HCT116 (cell line): ENCODE measurements at regions not wholly inside any gene's neighbourhood (a gene's known extent, or its start where the extent isn't known, plus 50 kb on each side); places are given as distances from the start of the nearest gene placed in this dataset.

Experiments
- ATAC-seq: fragments of 200-7000 bp; cut with Tn5 transposase; 2 replicates; pipeline ENCODE4 v1.9.1; 2020; ENCODE audit warnings: mild to moderate bottlenecking, moderate library complexity
- BruUV-seq: library from RNA; stranded (reverse); fragments of 400-500 nt; replicated peaks from 2 replicates; lab custom pipeline; 2021; lab: Mats Ljungman, UMichigan
- CTCF ChIA-PET: fragments of 300-600 bp; sonication (Branson Sonifier 250); formaldehyde crosslinking; loops from one replicate; lab custom pipeline; 2021; ENCODE audit warnings: antibody characterized with exemption; lab: Charles Lee
- POLR2A ChIA-PET: fragments of 300-600, 350-600 bp; sonication (Branson Sonifier 250); formaldehyde crosslinking; loops from one replicate; lab custom pipeline; 2021; ENCODE audit warnings: antibody characterized with exemption; lab: Charles Lee
- RAD21 ChIA-PET, 2 experiments: fragments of 300-600 bp; sonication (Branson Sonifier 250); formaldehyde crosslinking; loops; one replicate each; lab custom pipeline; 2023; ENCODE audit warnings: low total read pairs in 2 of 2; ENCODE audit not compliant: uncharacterized antibody in 2 of 2, unreplicated experiment in 2 of 2, low non-redundant PET in 1 of 2; lab: Charles Lee
- DNase-seq: peaks from one replicate; pipeline ENCODE4 v3.0.0-alpha.2; 2010; ENCODE audit warnings: low read depth, low spot score
- H2AFZ ChIP-seq: fragments of 200-600 bp; shearing (Covaris generic), sonication (generic); 2 replicates; pipeline ENCODE4 v1.6.1; 2017; ENCODE audit warnings: low read depth, mixed run types, mixed read lengths, antibody characterized with exemption, low read length; ENCODE audit not compliant: poor library complexity, severe bottlenecking
- H3K27ac ChIP-seq: 2 replicates; pipeline ENCODE4 v1.5.1; 2012; ENCODE audit warnings: low read depth, low read length
- H3K27me3 ChIP-seq: fragments of 200-600 bp; sonication (generic); 2 replicates; pipeline ENCODE4 v1.6.1; 2016; ENCODE audit warnings: mixed run types, low read length, mixed read lengths; ENCODE audit not compliant: insufficient read depth
- H3K36me3 ChIP-seq, 2 experiments: fragments of 200-500 bp in 1 of 2; fragments of 200-600 bp in 1 of 2; sonication (Bioruptor generic) in 1 of 2; sonication (generic) in 1 of 2; 2 replicates each; pipeline versions ENCODE4 v1.5.1 to v1.6.1; 2014 to 2016; ENCODE audit warnings: low read length in 2 of 2, inconsistent platforms in 1 of 2, mixed read lengths in 1 of 2, mixed run types in 1 of 2; ENCODE audit not compliant: insufficient read depth in 2 of 2, control insufficient read depth in 1 of 2
- H3K4me1 ChIP-seq, 2 experiments: fragments of 200-600 bp in 1 of 2; sonication (generic) in 1 of 2; 2 replicates each; pipeline versions ENCODE4 v1.5.1 to v1.6.1; 2012 to 2017; ENCODE audit warnings: low read length in 2 of 2, inconsistent platforms in 1 of 2, mild to moderate bottlenecking in 1 of 2, mixed read lengths in 1 of 2, mixed run types in 1 of 2, moderate library complexity in 1 of 2; ENCODE audit not compliant: insufficient read depth in 2 of 2, control insufficient read depth in 1 of 2
- H3K4me2 ChIP-seq: fragments of 200-600 bp; sonication (generic); 2 replicates; pipeline ENCODE4 v1.6.1; 2017; ENCODE audit warnings: mixed run types, low read length, mixed read lengths
- H3K4me3 ChIP-seq, 2 experiments: fragments of 200-600 bp in 1 of 2; sonication (generic) in 1 of 2; replicated peaks in 1 of 2; 2 replicates each; pipeline ENCODE4 v1.5.1; 2011 to 2016; ENCODE audit warnings: low read length in 2 of 2, control low read depth in 1 of 2, low read depth in 1 of 2, mild to moderate bottlenecking in 1 of 2, mixed read lengths in 1 of 2, mixed run types in 1 of 2
- H3K79me2 ChIP-seq: fragments of 200-600 bp; sonication (generic); 2 replicates; pipeline ENCODE4 v1.6.1; 2017; ENCODE audit warnings: mild to moderate bottlenecking, mixed run types, low read length, moderate library complexity, mixed read lengths; ENCODE audit not compliant: insufficient read depth
- H3K9ac ChIP-seq: fragments of 200-600 bp; sonication (generic); 2 replicates; pipeline ENCODE4 v1.6.1; 2016; ENCODE audit warnings: low read length, mixed read lengths
- H3K9me2 ChIP-seq: fragments of 200-600 bp; sonication (generic), shearing (Covaris generic); 2 replicates; pipeline ENCODE4 v1.6.1; 2017; ENCODE audit warnings: mixed run types, mild to moderate bottlenecking, moderate library complexity; ENCODE audit not compliant: insufficient read depth
- H3K9me3 ChIP-seq, 2 experiments: fragments of 200-500 bp in 1 of 2; fragments of 200-600 bp in 1 of 2; sonication (Bioruptor generic) in 1 of 2; sonication (generic) in 1 of 2; 2 replicates each; pipeline ENCODE4 v1.6.1; 2014 to 2017; ENCODE audit warnings: low read length in 2 of 2, mixed read lengths in 2 of 2, inconsistent platforms in 1 of 2, low read depth in 1 of 2, mild to moderate bottlenecking in 1 of 2, mixed run types in 1 of 2, moderate library complexity in 1 of 2; ENCODE audit not compliant: control insufficient read depth in 1 of 2, insufficient read depth in 1 of 2
- H4K20me1 ChIP-seq: fragments of 200-600 bp; sonication (generic), shearing (Covaris generic); 2 replicates; pipeline ENCODE4 v1.6.1; 2017; ENCODE audit warnings: mixed run types, mild to moderate bottlenecking, moderate library complexity; ENCODE audit not compliant: insufficient read depth
- ATF3 ChIP-seq: IDR thresholded peaks from 2 replicates; pipeline ENCODE4 v1.6.1; 2012
- CBX3 ChIP-seq: IDR thresholded peaks from 2 replicates; pipeline ENCODE4 v1.6.1; 2012; ENCODE audit warnings: low read depth
- CEBPB ChIP-seq: IDR thresholded peaks from 2 replicates; pipeline ENCODE4 v1.6.1; 2012; ENCODE audit warnings: low read depth
- EGR1 ChIP-seq: IDR thresholded peaks from 2 replicates; pipeline ENCODE4 v1.6.1; 2012; ENCODE audit warnings: low read depth
- EZH2 ChIP-seq: fragments of 200-600 bp; sonication (generic); IDR thresholded peaks from 2 replicates; pipeline ENCODE4 v1.6.1; 2017; ENCODE audit warnings: antibody characterized with exemption, mixed run types
- EZH2phosphoT487 ChIP-seq: fragments of 200-600 bp; IDR thresholded peaks from 2 replicates; pipeline ENCODE4 v1.6.1; 2018; ENCODE audit warnings: antibody characterized with exemption, borderline replicate concordance
- FOSL1 ChIP-seq: IDR thresholded peaks from 2 replicates; pipeline ENCODE4 v1.6.1; 2012; ENCODE audit warnings: low read depth
- JUND ChIP-seq: IDR thresholded peaks from 2 replicates; pipeline ENCODE4 v1.6.1; 2012
- POLR2AphosphoS5 ChIP-seq: IDR thresholded peaks from 2 replicates; pipeline ENCODE4 v1.6.1; 2011; ENCODE audit warnings: mild to moderate bottlenecking, low read depth, low read length, moderate library complexity
- SIN3A ChIP-seq: IDR thresholded peaks from 2 replicates; pipeline ENCODE4 v1.6.1; 2012; ENCODE audit warnings: low read depth
- SP1 ChIP-seq: IDR thresholded peaks from 2 replicates; pipeline ENCODE4 v1.6.1; 2012; ENCODE audit warnings: low read depth
- SRF ChIP-seq: IDR thresholded peaks from 2 replicates; pipeline ENCODE4 v1.6.1; 2012; ENCODE audit warnings: low read depth
- YY1 ChIP-seq: IDR thresholded peaks from 2 replicates; pipeline ENCODE4 v1.6.1; 2011; ENCODE audit warnings: low read length, low read depth, moderate library complexity, mild to moderate bottlenecking; ENCODE audit not compliant: insufficient replicate concordance; ENCODE audit errors: extremely low read depth
- intact Hi-C: fragments of 100-400 bp; cut with micrococcal nuclease; formaldehyde crosslinking; loops from 2 replicates; pipeline ENCODE4 v1.10.0; 2022
- TF ChIP-seq, protein P1 (sequence below): IDR thresholded peaks from 2 replicates; pipeline ENCODE4 v1.6.1; 2011; ENCODE audit warnings: mild to moderate bottlenecking, low read length, moderate library complexity; ENCODE audit not compliant: insufficient replicate concordance; ENCODE audit errors: extremely low read depth
- TF ChIP-seq, protein P2 (sequence below), 3 experiments: fragments of 200-600 bp in 1 of 3; sonication (generic) in 1 of 3; IDR thresholded peaks in 2 of 3; conservative IDR thresholded peaks in 1 of 3; 2 replicates each; pipeline ENCODE4 v1.5.1; 2012 to 2017; ENCODE audit warnings: low read depth in 2 of 3, low read length in 2 of 3, antibody characterized with exemption in 1 of 3, borderline replicate concordance in 1 of 3, control low read depth in 1 of 3, mild to moderate bottlenecking in 1 of 3, mixed read lengths in 1 of 3, mixed run types in 1 of 3, moderate library complexity in 1 of 3; ENCODE audit not compliant: insufficient read depth in 1 of 3

DNA sequence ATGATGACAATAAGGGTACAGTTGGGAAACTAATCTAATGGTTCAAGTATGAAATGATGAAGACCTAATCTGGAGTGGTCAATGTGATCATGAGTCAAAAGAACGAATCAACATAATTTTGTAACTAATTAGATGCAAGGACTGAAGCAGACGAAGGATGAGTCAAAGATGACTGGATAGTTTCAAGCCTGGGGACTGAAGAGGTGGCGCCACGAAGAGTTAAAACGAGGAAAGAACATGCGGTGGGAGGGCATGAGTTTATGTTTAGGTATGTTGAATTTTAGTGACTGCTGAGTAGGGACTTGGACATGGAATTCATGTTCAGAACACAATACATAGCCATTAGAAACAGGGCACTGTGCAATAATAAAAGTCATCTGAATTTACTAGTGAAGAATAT, 221.5 kb upstream of the FAM241A start:
- intact Hi-C loops, result no loop called here
- no peak overlapping the region for H3K27ac ChIP-seq
- DNase-seq (no peak), ATAC-seq (no peak)
- no peaks in the 10 kb centered on the region for H3K27me3 ChIP-seq
- H4K20me1 ChIP-seq, result no peaks in the 10 kb centered on the region
- H3K4me1 ChIP-seq, result peaks cover 0 to 4% of the 10 kb centered on the region in 2 experiments; a peak in 1 of 4 replicates
- ChIA-PET CTCF (no interaction called here), RAD21 (no interaction called here), POLR2A (no interaction called here)
- no peaks in the 10 kb centered on the region for H3K9me3 ChIP-seq
- BruUV-seq, result no TSS peak
- no peak overlapping the region for H3K4me2 ChIP-seq
- H3K4me3 ChIP-seq, result no peak overlapping the region
- H3K9ac ChIP-seq, result no peak overlapping the region
- no peak overlapping the region for H2AFZ ChIP-seq
- no peaks in the 10 kb centered on the region for H3K36me3 ChIP-seq
- no peaks in the 10 kb centered on the region for H3K79me2 ChIP-seq
- H3K9me2 ChIP-seq, result no peaks in the 10 kb centered on the region
- TF ChIP-seq ATF3, result no peak
- TF ChIP-seq, protein P1, sequence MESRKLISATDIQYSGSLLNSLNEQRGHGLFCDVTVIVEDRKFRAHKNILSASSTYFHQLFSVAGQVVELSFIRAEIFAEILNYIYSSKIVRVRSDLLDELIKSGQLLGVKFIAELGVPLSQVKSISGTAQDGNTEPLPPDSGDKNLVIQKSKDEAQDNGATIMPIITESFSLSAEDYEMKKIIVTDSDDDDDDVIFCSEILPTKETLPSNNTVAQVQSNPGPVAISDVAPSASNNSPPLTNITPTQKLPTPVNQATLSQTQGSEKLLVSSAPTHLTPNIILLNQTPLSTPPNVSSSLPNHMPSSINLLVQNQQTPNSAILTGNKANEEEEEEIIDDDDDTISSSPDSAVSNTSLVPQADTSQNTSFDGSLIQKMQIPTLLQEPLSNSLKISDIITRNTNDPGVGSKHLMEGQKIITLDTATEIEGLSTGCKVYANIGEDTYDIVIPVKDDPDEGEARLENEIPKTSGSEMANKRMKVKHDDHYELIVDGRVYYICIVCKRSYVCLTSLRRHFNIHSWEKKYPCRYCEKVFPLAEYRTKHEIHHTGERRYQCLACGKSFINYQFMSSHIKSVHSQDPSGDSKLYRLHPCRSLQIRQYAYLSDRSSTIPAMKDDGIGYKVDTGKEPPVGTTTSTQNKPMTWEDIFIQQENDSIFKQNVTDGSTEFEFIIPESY, result no peak
- no peak for TF ChIP-seq CBX3
- TF ChIP-seq POLR2AphosphoS5, result no peak
- TF ChIP-seq CEBPB, result no peak

GRCh38 chr4:111924696-111925095, 220.6 kb upstream of the FAM241A start:
- intact Hi-C loops, result no loop called here
- ATAC-seq, result no peak
- POLR2A ChIA-PET, result no interaction called here
- no peaks in the 10 kb centered on the region for H3K9me2 ChIP-seq
- no peaks in the 10 kb centered on the region for H3K9me3 ChIP-seq
- peaks cover 0 to 4% of the 10 kb centered on the region in 2 experiments; a peak in 1 of 4 replicates for H3K4me1 ChIP-seq
- CTCF ChIA-PET, result interaction anchor here (1.2 kb wide), 1 partner anchor 135 kb away, joined by 5 read pairs; no protein-coding TSS in a partner anchor
- no peak for DNase-seq
- no peaks in the 10 kb centered on the region for H4K20me1 ChIP-seq
- no peak overlapping the region for H3K27ac ChIP-seq
- no peak overlapping the region for H3K4me3 ChIP-seq
- RAD21 ChIA-PET, result no interaction called here
- no peaks in the 10 kb centered on the region for H3K27me3 ChIP-seq
- H2AFZ ChIP-seq, result peak overlapping the region; percentile 17
- no TSS peak for BruUV-seq
- H3K36me3 ChIP-seq, result no peaks in the 10 kb centered on the region
- no peak overlapping the region for H3K4me2 ChIP-seq
- no peak overlapping the region for H3K9ac ChIP-seq
- H3K79me2 ChIP-seq, result no peaks in the 10 kb centered on the region
- TF ChIP-seq SIN3A (no peak), POLR2AphosphoS5 (no peak), SP1 (no peak), EGR1 (no peak), YY1 (no peak), FOSL1 (no peak), JUND (no peak), SRF (no peak), CBX3 (no peak), CEBPB (no peak), EZH2phosphoT487 (no peak), EZH2 (no peak)
- TF ChIP-seq, protein P1, result no peak
- TF ChIP-seq, protein P2, sequence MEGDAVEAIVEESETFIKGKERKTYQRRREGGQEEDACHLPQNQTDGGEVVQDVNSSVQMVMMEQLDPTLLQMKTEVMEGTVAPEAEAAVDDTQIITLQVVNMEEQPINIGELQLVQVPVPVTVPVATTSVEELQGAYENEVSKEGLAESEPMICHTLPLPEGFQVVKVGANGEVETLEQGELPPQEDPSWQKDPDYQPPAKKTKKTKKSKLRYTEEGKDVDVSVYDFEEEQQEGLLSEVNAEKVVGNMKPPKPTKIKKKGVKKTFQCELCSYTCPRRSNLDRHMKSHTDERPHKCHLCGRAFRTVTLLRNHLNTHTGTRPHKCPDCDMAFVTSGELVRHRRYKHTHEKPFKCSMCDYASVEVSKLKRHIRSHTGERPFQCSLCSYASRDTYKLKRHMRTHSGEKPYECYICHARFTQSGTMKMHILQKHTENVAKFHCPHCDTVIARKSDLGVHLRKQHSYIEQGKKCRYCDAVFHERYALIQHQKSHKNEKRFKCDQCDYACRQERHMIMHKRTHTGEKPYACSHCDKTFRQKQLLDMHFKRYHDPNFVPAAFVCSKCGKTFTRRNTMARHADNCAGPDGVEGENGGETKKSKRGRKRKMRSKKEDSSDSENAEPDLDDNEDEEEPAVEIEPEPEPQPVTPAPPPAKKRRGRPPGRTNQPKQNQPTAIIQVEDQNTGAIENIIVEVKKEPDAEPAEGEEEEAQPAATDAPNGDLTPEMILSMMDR (IDR thresholded peaks at IDR 0.05 in 2 of 3, conservative IDR thresholded peaks at IDR 0.05 in 1 of 3; ENCODE audit: borderline replicate concordance in 1 of 3, insufficient read depth in 1 of 3, low read depth in 2 of 3, low read length in 2 of 3), result no peak
